Right lobe of liver (tissue), 6 donors: ENCODE measurements at regions not wholly inside any gene's neighbourhood (a gene's known extent, or its start where the extent isn't known, plus 50 kb on each side); places are given as distances from the start of the nearest gene placed in this dataset.

ENCODE experiments used
- ATAC-seq, 4 donors: fragments of 200-7000 bp; cut with Tn5 transposase; one replicate each; pipeline ENCODE4 v1.9.1; 2020; ENCODE audit warnings: mild to moderate bottlenecking in 4 of 4, moderate library complexity in 4 of 4
- DNase-seq, 3 donors: peaks; one replicate each; pipeline ENCODE4 v3.0.0-alpha.2; 2020
- H3K27ac ChIP-seq, 3 donors: fragments of 200-600 bp; one replicate each; pipeline ENCODE4 v1.8.0; 2022
- H3K27me3 ChIP-seq, 2 donors: fragments of 200-600 bp; one replicate each; pipeline ENCODE4 v1.8.0; 2022
- H3K36me3 ChIP-seq, 4 donors: fragments of 200-600 bp; sonication (generic) in 1 of 4; one replicate each; pipeline versions ENCODE4 v1.5.1 to v1.8.0; 2017 to 2022; ENCODE audit warnings: control low read depth in 1 of 4
- H3K4me1 ChIP-seq, 4 donors: fragments of 200-600 bp; sonication (generic) in 1 of 4; one replicate each; pipeline versions ENCODE4 v1.5.1 to v1.8.0; 2017 to 2022; ENCODE audit warnings: control low read depth in 1 of 4
- H3K4me3 ChIP-seq, 3 donors: fragments of 200-600 bp; one replicate each; pipeline ENCODE4 v1.8.0; 2022
- H3K9me3 ChIP-seq, 4 donors: fragments of 200-600 bp; sonication (generic) in 1 of 4; one replicate each; pipeline versions ENCODE4 v1.5.1 to v1.8.0; 2017 to 2022; ENCODE audit warnings: control low read depth in 1 of 4
- POLR2A ChIP-seq: fragments of 450-650 bp; IDR thresholded peaks from one replicate; pipeline ENCODE4 v1.6.1; 2017; ENCODE audit warnings: antibody characterized with exemption, mild to moderate bottlenecking
- WGBS: methylation state at CpG from one replicate; pipeline ENCODE4 v1.1.6; 2018; ENCODE audit warnings: low coverage, low lambda C conversion rate; ENCODE audit not compliant: insufficient coverage; ENCODE audit errors: missing lambda C conversion rate; 5-methylcytosine and 5-hydroxymethylcytosine counted together
- intact Hi-C, 2 donors: fragments of 100-400 bp; cut with DNase I; formaldehyde crosslinking; loops; one replicate each; pipeline versions ENCODE4 v1.11.2 to v1.14.1; 2022
- TF ChIP-seq, protein P1 (sequence below), 4 donors: fragments of 200-600 bp in 3 of 4; fragments of 450-650 bp in 1 of 4; IDR thresholded peaks; one replicate each; pipeline versions ENCODE4 v1.5.1 to v1.8.0; 2016 to 2022; ENCODE audit warnings: antibody characterized with exemption in 4 of 4, mild to moderate bottlenecking in 2 of 4
- donor health status: DM: no; HTN: yes; CAD: no.
- donor health status: DM: no; HTN: no; CAD: no.
- donor health status: DM: no; HTN: no; CAD: no.
- donor health status: DM: no; HTN: yes; CAD: no.
- donor health status: DM: no; HTN: yes; CAD: no.

DNA sequence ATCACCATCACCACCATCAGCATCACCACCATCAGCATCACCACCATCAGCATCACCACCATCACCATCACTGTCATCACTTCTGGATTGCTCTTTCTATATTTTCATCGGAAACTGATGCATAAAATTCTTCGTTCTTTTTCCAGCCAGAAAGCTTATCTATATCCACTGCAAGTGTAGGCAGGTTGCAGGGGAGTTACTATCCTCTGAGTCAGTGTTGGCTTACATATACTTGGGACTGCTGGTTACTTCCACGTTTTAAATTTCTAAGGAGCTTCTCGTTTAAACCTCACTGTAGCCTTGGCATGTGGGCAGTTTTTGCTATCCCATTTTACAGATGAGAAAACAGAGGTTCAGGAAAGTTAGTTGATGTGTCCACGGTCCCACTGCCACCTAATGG is 66.1 kb downstream of the FOXL3 start:
- 82% methylated on average over 5 of the region's 5 CpGs for WGBS
- Histone ChIP-seq H3K4me3 (no peak overlapping the region), H3K27ac (no peak overlapping the region), H3K9me3 (no peaks in the 10 kb centered on the region), H3K27me3 (no peaks in the 10 kb centered on the region), H3K4me1 (no peaks in the 10 kb centered on the region), H3K36me3 (no peaks in the 10 kb centered on the region)
- TF ChIP-seq, protein P1, sequence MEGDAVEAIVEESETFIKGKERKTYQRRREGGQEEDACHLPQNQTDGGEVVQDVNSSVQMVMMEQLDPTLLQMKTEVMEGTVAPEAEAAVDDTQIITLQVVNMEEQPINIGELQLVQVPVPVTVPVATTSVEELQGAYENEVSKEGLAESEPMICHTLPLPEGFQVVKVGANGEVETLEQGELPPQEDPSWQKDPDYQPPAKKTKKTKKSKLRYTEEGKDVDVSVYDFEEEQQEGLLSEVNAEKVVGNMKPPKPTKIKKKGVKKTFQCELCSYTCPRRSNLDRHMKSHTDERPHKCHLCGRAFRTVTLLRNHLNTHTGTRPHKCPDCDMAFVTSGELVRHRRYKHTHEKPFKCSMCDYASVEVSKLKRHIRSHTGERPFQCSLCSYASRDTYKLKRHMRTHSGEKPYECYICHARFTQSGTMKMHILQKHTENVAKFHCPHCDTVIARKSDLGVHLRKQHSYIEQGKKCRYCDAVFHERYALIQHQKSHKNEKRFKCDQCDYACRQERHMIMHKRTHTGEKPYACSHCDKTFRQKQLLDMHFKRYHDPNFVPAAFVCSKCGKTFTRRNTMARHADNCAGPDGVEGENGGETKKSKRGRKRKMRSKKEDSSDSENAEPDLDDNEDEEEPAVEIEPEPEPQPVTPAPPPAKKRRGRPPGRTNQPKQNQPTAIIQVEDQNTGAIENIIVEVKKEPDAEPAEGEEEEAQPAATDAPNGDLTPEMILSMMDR (IDR thresholded peaks at IDR 0.05), result no peak
- TF ChIP-seq POLR2A, result no peak
- DNase-seq, result no peak
- no peak for ATAC-seq
- intact Hi-C loops, result no loop called here

DNA sequence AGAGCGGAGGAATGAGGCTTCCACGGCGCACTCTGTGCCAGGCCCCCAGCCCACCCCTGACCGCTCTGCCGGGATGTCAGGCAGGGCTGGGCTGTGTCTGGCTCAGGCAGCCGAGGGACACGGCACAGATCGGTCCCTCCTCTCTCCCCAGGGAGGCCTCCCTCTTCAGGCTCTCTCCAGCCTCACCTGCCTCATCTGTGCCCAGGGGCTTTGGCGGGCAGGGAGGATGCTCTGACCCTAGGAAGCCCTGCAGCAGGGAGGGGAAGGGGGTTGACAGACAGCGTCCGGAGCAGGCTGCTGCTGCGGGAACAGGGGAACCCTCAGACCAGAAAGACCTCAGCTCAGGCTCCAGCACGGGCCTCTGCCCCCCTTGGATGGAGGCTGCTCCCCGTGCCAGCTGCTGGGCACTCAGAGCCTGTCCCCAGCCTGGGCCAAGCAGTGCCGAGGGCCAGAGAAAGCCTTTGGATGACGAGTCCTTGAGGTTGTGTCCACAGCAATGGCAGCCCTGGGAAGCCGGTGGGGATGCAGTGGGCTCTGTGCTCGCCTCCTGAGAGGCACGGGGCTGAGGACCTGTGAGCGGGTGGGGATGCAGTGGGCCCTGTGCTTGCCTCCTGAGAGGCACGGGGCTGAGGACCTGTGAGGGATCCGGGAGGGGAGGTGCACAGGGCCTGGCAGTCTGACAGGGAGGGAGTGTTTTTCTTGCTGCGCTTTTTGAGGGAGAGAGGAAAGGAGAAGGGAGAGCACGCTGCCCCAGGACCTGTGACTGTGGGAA is 66.9 kb downstream of the FOXL3 start:
- intact Hi-C loops, result no loop called here
- no peak overlapping the region for H3K27ac ChIP-seq
- no peaks in the 10 kb centered on the region for H3K27me3 ChIP-seq
- no peak for DNase-seq
- 67% methylated on average over 6 of the region's 24 CpGs for WGBS
- no peaks in the 10 kb centered on the region for H3K9me3 ChIP-seq
- H3K4me1 ChIP-seq, result no peaks in the 10 kb centered on the region
- no peak overlapping the region for H3K4me3 ChIP-seq
- H3K36me3 ChIP-seq, result no peaks in the 10 kb centered on the region
- TF ChIP-seq, protein P1 (IDR thresholded peaks at IDR 0.05), result no peak
- no peak for TF ChIP-seq POLR2A
- peak in 2 of 4 donors; percentile 35 to 53 for ATAC-seq

DNA sequence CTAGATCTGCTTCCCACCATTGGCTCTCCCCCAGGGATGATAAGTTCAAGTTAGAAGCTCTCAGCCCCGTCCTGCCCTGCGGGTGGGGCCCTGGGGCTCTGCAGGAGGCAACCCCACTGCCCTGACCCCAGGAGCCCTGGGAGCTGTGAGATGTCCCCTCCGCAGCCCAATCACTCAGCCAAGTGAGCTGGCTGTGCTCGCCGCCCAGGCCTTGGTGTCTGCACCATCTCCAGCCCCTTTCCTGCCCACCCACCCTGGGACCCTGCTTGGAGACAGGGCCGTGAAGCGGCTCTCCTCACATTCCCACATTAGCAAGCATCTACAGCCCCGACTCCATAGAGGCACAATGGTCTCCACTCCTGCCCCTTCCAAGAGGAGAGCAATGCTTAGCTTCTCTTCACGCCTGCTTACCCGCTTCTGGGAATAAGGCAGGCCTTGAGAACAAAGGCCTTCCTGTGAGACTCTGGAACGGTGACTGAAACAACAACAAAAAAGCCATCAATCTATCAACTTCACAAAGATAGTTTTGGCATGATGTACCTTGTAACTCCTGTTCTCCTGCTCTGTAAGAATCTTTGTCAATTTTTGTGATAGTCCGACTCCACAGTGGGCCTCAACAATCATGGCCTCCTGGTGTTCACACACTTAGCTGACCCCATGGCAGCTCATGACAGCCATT is 67.7 kb downstream of the FOXL3 start:
- H3K9me3 ChIP-seq, result no peaks in the 10 kb centered on the region
- 49% methylated on average over 3 of the region's 12 CpGs for WGBS
- no peaks in the 10 kb centered on the region for H3K36me3 ChIP-seq
- TF ChIP-seq POLR2A, result no peak
- TF ChIP-seq, protein P1 (IDR thresholded peaks at IDR 0.05), result no peak
- H3K4me1 ChIP-seq, result peaks cover 0 to 3% (median 0%) of the 10 kb centered on the region in 4 donors
- DNase-seq (no peak), ATAC-seq (no peak)
- no peak overlapping the region for H3K4me3 ChIP-seq
- H3K27ac ChIP-seq, result no peak overlapping the region
- H3K27me3 ChIP-seq, result no peaks in the 10 kb centered on the region
- intact Hi-C loops, result no loop called here

DNA sequence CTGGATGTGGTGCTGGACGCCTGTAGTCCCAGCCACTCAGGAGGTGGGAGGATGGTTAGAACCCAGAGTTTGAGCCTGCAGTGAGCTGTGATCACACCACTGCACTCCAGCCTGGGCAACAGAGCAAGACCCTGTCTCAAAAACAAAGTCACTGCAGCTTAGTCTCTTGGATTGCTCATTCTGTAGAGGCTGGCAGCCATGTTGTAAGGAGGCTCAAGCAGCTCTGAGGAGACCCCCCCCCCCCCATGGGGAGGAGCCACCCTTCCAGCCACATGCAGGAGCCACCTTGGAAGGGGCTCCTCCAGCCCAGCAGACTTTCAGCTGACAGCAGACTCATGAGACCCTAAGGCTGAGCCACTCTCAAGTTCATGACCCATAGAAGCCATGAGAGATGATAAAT is 68.4 kb downstream of the FOXL3 start:
- DNase-seq, result no peak
- no CpG with 5 or more reads among the region's 1 CpG for WGBS
- no peak for ATAC-seq
- no peak for TF ChIP-seq POLR2A
- TF ChIP-seq, protein P1 (IDR thresholded peaks at IDR 0.05), result no peak
- no peaks in the 10 kb centered on the region for H3K9me3 ChIP-seq
- no peaks in the 10 kb centered on the region for H3K27me3 ChIP-seq
- H3K36me3 ChIP-seq, result no peaks in the 10 kb centered on the region
- intact Hi-C loops, result no loop called here
- no peak overlapping the region for H3K4me3 ChIP-seq
- H3K27ac ChIP-seq, result no peak overlapping the region
- peaks cover 0 to 3% (median 0%) of the 10 kb centered on the region in 4 donors for H3K4me1 ChIP-seq
